ENCODE measurements at regions not wholly inside any gene's neighbourhood (a gene's known extent, or its start where the extent isn't known, plus 50 kb on each side); places are given as distances from the start of the nearest gene placed in this dataset.

- no peak for TF ChIP-seq CTCF (IDR thresholded peaks at IDR 0.05; ENCODE audit: insufficient read depth, low read depth, low read length)
- no peak for TF ChIP-seq EZH2 (IDR thresholded peaks at IDR 0.05; ENCODE audit: insufficient read depth, low read length)
Observed at GRCh38 chr7:156274557-156274956, 366.0 kb upstream of the RNF32 start.
